ENCODE measurements at regions not wholly inside any gene's neighbourhood (a gene's known extent, or its start where the extent isn't known, plus 50 kb on each side); places are given as distances from the start of the nearest gene placed in this dataset.

DNA sequence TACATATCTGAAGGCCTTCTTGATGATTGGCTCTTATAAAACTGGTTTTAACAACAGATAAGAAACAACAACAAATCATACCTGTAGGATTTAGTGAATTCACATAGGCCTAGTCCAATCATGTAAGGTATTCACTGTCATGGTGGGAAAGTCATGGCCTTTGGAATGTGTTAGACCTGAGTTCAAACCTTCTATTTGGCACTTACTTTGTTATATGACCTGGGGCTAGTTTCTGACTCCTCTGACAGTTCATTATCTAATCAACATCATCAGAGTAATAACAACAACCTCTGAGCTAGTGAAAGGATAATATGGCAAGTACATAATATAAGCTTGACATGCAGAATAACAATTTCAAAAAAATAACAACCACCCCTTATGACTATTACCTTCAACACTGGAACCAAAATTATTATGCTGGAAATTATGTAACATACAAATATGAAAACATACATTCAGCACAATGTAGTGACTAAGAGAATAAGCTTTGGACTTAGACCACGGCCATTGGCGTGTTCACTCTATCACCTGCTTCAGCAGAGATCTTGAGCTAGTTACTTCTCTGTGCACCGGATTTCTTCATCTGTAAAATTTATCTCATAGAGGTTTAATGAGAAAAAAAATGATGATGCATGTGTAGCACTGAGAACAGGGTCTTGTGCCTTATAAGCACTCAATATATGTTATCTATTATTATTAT lies 597.6 kb downstream of the LMO4 start:
- no peak for DNase-seq (ENCODE audit: low read depth)

DNA sequence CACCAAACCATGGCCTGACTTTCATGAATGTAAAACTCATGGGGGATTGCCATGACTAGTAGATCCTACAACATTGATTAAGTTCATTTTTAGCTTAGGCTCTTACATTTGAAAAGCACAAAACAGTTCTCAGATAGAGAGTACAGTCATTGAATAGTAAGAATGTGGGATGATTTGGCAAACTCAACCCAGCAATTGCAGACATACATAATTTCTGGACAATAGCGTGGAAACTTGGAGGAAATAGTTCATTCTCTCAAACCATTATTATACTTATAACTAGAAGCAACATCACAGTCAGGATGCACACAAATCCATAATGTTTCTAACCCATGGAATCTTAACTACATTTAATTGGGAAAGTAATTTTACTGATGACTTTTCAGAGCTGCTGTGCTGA lies 598.2 kb downstream of the LMO4 start:
- DNase-seq (ENCODE audit: low read depth) = no peak

DNA sequence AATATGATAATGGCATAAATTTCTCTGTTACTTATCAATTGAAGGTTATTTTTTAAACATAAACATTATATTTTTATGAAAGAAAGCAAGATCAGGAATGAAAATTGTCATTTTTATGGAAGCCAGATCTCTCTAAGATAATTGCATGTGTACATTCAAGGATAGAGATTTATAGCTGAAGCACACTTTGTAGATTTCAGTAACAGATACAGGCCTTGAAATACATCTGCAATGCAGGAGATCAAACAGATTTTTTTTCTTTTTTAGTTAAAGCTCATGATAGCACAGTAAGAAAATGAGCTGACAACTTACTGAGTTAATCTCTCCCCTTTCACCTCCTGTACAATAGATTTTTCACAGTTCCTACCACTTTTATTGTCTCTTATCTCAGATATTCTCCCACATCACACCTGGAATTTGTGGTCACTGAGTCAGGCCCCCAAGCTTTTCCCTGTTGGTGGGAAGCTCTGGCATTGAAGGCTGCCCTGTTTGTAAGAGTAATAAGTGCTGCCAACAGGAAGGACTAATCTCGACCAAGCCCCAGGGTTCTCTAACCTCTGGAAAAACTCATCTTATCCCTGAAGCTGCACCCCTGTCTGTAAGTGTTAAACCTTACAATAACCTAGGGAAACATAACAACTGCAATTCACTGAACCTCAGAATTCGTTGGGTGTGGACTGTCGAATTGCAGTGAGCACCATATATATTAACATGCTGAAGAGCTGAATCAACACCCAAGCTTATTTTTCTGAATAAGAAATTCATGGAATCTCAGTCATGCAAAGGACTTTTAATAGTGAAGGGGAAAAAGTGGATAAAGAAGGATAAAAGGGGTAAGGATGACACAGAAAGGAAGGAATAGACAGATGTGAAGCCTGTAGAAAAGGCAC lies 599.0 kb downstream of the LMO4 start:
- DNase-seq (ENCODE audit: low read depth) = no peak

DNA sequence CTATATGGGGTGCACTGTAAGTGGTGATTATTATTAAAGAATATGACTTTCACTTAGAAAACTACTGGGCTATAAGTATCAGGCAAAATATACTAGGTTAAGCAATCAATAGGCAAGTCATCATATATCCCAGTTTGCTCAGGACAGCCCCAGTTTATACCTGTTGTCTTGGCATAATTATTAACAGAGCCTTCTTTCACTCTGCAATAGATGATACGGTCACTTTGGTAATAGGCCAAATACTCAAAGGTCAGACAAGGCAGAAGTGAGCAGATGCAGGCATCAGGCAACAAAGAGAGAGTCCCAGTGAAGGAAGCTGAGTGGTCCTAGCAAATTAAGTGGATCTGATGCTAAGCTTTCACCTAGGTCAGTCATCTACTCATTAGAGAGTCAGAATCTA lies 599.9 kb downstream of the LMO4 start:
- DNase-seq (ENCODE audit: low read depth) = no peak

DNA sequence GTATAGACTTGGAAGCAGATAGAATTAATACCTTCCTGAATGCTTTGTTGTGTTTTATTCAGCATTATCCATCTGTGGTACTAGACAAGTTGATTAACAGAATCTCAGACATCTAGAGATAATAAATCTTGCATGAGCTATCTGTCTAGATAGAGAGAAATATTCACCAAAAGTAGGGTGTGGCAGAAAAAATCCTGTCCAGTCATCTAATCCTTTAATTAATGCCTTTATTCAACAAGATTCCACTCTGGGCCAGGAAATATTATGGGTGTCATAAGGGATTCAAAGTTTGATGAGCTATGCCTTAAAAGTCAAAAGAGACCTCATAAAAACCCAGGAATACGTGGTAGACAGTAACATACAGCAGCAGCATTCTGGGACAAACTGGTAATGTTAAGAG lies 601.2 kb downstream of the LMO4 start:
- DNase-seq (ENCODE audit: low read depth) = no peak

DNA sequence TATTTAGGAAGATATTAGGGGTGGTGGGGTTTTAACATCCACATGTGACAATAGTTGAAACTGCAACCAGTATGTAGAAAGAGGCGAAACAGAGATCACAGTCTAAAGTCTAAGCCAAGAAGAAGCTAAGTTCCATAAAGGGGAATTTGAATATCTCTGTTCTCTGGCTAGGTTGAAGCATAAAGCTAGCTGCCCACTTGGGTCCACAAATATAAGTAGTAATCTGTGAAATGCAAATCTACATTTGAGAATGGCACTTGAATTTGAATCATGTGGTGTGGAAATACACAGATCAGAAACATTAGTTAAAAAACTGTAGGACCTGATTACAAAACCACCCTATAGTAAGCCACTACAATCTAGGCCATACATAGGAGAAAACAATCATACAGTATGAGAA lies 602.1 kb downstream of the LMO4 start:
- no peak for DNase-seq (ENCODE audit: low read depth)

DNA sequence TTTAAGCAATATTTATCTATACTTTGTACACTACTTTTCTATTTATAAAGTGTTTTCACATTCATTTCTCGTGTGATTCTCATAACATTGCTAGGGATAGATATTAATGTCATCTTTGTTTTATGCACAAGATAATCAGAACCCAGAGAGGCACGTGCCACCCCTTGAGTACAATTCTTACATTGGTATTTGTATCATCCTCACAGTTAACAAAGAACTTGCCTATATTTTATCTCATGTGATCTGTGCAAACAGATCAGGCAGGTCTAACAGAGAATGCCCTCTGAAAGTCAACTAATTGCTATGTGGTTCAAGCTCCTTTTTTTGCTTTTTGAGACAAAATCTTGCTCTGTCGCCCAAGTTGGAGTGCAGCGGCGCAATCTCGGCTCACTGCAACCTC lies 604.5 kb downstream of the LMO4 start:
- no peak for DNase-seq (ENCODE audit: low read depth)

DNA sequence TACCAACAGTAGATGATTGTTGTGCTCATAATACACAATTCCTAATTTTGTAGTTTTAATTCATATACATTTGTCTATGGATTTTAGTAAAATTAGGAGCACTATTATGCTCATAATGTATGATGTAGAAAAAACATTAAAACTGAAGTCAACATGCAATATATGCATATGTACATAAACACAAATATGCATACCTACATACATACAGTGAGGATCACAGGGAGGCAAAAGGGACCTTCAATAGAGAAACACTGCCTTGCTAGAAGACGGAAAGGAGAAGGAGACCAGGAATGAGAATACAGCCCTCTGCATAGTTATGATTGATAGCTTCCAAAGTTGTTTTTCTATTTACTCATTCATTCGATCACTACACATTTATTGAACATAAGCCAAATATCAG lies 606.5 kb downstream of the LMO4 start:
- DNase-seq (ENCODE audit: low read depth) = no peak

DNA sequence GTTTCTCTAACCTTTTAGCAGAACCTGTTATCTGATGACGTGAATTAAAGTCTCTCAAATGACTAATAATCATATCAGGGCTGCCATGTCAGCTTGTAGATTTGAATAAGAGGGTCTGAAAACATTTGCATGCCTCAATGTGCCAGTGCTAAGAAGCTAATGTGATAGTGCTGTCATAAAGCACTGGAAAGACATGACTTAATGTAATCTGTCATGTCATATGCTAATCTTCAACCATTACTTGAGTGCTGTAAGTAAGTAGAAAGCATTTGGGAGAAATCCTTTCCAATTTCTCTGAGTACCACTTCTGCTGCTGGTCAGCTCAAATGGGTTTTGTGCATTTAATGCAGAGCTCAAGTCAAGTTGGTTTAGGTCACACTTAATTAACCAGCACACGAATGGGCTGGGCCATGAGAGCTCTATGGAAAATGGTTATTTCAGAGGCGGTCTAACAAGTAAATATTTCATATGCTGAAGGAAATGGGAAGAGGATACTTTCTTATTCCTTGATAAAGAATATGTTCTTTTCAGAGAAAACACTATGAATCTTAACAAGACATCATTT lies 609.2 kb downstream of the LMO4 start:
- DNase-seq (ENCODE audit: low read depth) = no peak

DNA sequence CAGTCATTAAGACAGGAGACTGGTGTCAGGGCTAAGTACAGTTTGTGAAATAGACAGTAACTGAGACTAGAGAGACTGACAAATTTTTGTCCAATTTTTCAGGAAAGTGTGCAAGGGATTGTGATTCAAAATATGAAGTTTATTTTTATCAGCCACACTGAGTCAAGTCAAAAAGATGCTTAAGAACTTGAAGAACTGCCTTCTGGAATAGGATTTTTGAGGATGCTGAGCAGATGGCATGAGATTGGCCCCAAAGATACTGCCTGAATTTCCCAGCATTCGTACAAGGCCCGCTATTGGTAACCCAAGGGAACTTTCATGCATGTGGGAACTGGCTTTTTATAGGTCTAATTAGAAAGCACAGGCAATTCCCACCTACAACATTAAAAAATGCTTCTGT lies 610.0 kb downstream of the LMO4 start:
- no peak for DNase-seq (ENCODE audit: low read depth)

DNA sequence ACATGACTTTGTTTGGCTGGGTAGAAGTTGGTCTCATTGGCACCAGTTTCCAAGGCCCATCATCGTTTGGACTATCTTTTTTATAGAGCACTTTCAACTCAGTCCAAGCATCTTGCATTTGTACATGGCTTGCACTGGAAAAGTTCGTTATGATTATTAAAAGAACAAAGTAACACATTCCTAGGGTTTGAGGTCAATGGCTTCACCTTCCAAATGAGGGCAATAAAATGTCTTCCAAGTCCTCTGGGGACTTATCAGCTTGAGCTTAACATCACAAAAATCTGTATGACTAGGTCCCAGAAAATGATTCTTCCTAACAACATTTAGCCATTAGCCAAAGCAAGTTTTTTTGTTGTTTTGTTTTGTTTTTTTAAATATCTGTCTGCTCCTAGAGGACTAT lies 610.8 kb downstream of the LMO4 start:
- no peak for DNase-seq (ENCODE audit: low read depth)

DNA sequence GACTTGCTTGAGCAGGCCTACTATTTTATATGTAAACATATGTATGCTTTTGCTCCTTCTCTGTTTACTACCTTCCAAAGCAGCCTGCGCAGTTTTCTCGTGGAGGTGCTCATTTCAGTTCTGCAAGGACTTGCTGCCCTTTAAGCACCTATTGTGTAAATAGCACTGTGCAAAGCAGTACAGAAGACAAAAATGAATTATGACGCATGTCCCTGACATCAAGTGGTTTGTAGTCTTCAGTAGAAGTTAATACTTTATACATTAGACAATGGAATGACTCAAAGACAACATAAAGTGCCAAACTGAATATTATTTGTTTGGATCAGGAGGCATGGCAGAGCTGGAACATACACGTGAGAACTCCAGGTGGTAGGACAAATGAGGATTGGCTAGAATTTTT lies 611.7 kb downstream of the LMO4 start:
- DNase-seq (ENCODE audit: low read depth) = no peak

DNA sequence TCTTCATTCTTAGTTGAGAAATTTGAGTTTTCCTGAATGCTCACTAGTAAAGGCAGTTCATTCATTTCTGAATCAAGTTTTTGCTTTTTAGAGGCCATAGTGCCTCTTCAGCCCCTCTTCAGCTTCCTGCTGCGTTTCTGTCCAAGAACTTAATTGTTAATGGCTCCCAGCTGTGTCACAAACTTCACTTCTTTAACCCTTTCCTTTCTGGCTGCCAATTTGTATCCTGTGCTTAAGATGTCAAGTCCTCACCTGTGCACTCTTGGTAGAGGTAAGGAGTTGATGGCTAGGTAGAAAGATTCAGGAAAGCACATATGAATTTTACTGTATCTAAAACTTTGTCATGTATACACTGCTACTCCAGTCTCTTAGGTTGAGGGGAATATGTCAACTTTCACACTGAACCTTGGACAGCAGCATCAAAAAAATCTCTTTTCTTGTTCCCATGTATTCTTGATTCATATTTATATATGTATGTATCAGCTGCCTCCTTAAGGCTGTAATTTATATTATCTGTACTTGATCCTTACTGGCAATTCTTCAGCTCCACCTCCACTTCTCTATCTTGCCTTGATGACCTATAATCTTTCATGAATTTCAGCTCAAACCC lies 612.8 kb downstream of the LMO4 start:
- no peak for DNase-seq (ENCODE audit: low read depth)

DNA sequence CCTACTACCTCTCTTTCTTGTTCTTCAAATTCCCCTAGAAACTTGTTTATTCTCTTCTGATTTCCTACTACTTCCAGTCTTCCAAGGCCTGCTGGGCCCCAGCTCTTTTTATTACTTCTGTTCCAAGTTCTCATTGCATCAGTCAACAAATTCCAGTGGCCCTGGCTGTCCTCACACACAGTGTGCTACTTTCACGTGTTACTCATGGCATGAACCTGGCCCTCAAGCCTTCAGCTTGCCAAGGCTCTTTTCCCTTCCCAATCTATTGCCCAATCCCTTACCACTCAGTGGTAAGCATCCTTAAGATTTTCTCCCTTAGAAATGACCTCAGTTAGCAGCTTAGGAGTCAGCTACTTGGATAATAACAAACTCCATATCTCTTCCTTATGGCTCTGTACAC lies 613.5 kb downstream of the LMO4 start:
- no peak for DNase-seq (ENCODE audit: low read depth)

DNA sequence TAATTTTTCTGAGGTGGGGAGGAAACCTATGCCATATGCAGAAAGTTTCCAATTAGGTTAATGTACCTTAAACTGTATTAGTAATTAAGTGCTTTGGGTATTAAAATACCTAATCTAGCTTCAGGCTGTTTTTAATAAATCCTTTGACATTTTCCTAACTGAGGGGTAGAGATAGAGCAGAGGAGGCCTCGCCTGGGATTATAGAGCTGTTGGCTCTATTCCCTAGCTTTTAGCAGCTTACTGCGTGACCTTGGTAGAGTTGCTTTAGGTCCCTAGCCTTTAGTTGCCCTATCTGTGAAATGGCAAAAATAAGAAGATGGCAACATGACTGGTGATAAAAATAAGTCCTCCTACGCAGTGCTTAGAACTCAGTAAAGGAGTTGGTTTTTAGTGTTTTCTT lies 621.0 kb downstream of the LMO4 start:
- DNase-seq (ENCODE audit: low read depth) = no peak

DNA sequence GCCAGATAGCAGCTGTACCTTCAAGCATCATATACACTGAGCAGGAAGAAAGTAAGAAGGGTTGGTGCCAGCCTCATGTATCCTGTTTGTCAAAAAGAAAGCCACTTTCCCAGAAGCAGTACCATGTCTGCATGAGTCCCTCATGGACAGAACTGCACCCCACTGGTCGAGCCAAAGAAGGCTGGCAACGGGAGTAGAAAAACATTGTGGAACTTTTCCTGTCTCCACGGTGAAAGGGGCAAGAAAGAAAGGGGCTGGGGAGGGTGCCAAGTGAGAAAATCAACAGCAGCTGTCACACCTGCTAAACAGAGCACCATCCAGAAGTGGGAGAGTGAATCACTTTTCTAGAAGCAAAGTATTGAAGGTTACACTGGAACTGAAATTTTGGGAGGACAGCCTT lies 621.7 kb downstream of the LMO4 start:
- DNase-seq (ENCODE audit: low read depth) = no peak

DNA sequence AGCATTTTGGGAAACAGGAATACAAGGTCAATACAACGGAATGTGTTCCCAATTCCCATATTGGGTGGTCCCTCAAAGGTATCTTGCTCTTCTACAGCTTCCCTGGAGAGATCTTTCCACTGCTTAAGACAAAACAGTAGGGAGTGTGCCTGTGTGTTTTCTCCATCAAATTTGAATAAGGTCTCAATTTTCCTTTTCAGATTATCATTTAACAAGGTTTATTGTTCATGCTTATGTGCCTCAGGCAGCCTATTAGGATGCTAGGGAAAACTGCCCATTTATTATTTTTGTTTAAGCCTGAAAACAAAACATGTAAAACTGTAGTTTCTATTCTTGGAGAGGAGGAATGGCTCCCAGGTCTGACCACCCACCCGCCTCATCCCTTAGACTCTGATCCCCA lies 622.7 kb downstream of the LMO4 start:
- no peak for DNase-seq (ENCODE audit: low read depth)

DNA sequence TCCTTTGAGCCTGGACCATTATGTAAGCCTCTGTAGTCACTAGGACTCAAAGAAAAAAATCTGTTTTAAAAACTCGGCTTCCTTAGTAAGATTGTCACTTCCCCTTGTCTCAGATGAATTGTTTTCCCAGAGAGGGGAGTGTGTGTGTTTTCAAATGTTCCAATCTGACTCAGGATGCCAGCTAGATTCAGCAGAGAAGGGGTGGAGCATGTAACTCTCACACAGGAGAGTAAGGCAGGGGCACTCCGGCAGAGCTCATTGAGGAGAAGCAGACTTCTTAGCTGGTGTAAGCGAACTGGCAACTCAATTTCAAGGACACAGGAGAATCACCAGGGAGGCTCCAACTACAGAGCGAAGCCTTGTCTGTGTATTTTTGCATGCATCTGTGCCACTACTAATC lies 623.2 kb downstream of the LMO4 start:
- DNase-seq (ENCODE audit: low read depth) = no peak

DNA sequence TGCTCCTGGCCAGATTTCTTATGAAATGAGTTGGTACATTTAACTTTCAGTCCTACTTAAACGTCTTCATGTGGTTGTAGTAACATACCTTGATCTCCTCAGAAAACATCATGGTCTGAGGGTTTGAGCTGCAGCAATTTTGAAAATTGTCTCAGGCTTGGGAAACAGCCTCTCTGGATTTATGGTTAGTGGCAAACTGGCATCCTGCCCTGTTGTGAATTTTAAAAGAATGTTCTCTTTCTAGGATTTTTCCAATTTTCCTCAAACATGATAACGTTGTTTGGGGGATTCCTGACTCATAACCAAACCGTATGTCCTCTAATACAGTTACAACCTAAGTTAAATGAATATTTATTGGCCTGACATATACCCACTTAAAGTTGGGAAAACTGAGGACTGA lies 624.4 kb downstream of the LMO4 start:
- no peak for DNase-seq (ENCODE audit: low read depth)

DNA sequence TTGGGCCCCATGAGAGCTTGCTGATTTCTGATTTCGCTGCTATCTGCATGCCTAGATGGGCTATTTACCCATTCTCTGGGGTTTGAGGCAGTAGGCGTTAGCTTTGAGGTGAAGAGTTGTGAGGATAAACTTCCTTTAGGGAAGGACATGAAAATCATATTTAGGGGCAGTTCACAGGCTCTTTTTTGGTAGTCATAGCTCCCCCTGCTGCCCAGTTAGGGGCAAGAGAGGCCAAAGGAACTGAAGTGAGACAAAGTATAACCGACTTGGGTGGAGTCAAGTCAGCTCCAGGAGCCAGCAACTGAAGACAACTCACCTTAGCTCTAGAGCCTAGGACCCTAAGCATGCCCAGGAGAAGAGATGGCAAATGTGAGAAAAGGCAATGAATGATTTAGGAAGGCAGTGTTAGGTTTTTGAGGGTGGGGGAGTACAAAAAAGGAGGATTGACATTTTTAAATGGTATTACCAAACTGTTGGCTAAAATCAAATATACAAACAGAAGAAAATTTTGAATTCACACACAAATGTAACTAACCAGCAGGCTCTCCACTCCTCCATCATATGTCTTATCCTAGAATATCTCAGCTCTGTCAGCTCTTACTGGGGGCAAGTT lies 625.2 kb downstream of the LMO4 start:
- DNase-seq (ENCODE audit: low read depth) = peak; percentile 12

DNA sequence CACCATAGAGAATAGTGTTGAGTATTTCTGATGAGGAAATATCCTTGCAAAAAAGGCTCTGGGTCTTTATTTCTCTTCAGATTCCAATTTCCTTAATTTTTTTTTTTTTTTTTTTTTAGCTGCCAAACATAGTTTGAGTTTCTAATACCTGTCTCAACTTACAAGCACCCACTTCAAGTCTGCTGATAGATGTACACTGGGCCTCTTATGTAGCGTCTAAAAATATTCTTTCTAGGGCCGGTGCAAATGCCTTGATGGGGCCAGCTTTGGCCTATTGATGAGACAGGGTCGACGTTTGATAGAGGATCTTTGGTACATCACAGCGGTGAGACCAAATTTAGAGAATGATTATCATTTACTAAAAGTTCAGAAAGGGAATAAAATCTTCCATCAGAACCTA lies 626.4 kb downstream of the LMO4 start:
- DNase-seq (ENCODE audit: low read depth) = no peak

DNA sequence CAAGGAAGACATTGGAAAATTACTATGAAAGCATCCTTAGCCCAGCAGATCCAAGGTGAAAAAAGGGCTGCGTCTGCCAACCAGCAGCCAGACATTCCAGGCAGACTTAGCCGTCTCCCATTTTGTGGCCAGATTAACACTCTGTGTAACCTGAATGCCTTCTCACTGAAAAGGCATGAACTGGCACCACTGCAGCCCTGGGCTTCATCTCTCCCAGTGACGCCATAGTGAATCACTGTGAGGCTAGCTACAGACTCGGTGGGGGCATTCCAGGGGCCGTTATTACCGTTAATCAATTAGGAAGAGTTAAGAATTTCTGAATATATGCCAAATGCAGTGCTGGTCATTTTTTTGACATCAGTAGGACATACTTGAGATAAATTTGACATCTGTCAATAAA lies 627.4 kb downstream of the LMO4 start:
- no peak for DNase-seq (ENCODE audit: low read depth)

DNA sequence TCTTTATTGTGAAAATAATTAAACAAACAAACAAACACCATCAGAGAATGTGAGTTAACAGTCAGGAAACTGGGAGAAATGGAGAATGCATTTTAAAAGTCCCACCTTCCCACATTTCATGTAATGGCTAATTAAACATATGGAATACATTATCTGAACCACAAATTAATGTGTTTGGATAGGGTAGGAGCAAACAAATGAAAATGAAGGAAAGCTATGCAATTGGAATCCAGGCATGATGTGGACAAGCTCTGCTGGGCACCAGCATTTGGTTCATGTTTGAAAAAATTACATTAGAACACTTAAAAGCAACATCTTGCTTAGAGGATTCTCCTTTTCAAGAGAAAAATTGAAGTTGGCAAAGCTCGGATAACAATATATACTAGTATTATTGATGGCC lies 628.1 kb downstream of the LMO4 start:
- DNase-seq (ENCODE audit: low read depth) = no peak
